ENCODE measurements at regions not wholly inside any gene's neighbourhood (a gene's known extent, or its start where the extent isn't known, plus 50 kb on each side); places are given as distances from the start of the nearest gene placed in this dataset.

DNA sequence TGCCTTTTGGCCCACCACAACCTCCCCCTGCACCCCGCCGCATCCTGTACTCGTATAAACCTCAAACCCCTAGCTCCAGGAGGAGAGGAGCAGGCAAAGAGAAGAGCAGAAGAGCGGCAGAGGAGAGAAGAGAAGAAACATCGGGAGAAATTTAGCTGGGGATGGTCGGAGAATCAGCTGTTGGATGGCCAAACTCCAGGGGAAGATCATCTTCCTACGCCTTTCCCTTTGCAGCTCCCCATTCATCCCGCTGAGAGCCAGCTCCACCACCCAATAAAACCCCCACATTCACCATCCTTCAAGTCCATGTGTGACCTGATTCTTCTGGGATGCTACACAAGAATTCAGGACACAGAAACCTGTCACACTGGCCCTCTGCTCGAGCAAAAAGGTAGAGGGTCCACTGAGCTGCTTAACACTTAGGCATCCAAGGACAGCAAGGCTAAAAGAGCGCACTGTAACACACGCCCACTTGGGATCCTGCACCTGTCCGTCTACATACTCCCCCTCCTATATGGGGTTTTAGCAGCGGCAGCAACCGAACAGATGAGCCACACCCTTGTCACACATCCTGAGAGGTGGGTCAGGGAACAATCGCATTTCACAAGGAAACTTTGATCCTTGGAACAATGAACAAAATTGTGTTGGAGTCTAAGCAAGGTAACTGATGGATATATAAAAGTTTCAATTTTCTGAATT lies 51.6 kb upstream of the MIR17HG start:
- TF ChIP-seq, protein P1, sequence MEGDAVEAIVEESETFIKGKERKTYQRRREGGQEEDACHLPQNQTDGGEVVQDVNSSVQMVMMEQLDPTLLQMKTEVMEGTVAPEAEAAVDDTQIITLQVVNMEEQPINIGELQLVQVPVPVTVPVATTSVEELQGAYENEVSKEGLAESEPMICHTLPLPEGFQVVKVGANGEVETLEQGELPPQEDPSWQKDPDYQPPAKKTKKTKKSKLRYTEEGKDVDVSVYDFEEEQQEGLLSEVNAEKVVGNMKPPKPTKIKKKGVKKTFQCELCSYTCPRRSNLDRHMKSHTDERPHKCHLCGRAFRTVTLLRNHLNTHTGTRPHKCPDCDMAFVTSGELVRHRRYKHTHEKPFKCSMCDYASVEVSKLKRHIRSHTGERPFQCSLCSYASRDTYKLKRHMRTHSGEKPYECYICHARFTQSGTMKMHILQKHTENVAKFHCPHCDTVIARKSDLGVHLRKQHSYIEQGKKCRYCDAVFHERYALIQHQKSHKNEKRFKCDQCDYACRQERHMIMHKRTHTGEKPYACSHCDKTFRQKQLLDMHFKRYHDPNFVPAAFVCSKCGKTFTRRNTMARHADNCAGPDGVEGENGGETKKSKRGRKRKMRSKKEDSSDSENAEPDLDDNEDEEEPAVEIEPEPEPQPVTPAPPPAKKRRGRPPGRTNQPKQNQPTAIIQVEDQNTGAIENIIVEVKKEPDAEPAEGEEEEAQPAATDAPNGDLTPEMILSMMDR (tag by site-specific recombination; IDR thresholded peaks at IDR 0.05) = no peak
- TF ChIP-seq ZNF501 (tag by site-specific recombination; IDR thresholded peaks at IDR 0.05) = no peak
- TF ChIP-seq ZBTB11 (tag by site-specific recombination; conservative IDR thresholded peaks at IDR 0.05; ENCODE audit: low read depth) = no peak
- TF ChIP-seq IKZF3 (tag by site-specific recombination; IDR thresholded peaks at IDR 0.05) = no peak
- no peak for TF ChIP-seq ZNF670 (tag by site-specific recombination; IDR thresholded peaks at IDR 0.05; ENCODE audit: low read depth)

Measured in HEK293 (cell line).